ENCODE measurements at regions not wholly inside any gene's neighbourhood (a gene's known extent, or its start where the extent isn't known, plus 50 kb on each side); places are given as distances from the start of the nearest gene placed in this dataset.

- peak overlapping the region; percentile 96 for H2AFZ ChIP-seq (ENCODE audit: low read depth)
- no peaks in the 10 kb centered on the region for H4K20me1 ChIP-seq (ENCODE audit: insufficient read depth)
- H3K36me3 ChIP-seq (replicated peaks in 1 of 2; ENCODE audit: control insufficient read depth in 1 of 2, insufficient read depth in 2 of 2, low read length in 1 of 2): peaks cover 0 to under 1% of the 10 kb centered on the region in 2 experiments
- peaks cover 28% of the 10 kb centered on the region for H3K79me2 ChIP-seq (ENCODE audit: insufficient read depth)
- peak overlapping the region; percentile 87 for H3K4me2 ChIP-seq
- no peaks in the 10 kb centered on the region for H3K9me3 ChIP-seq
- no peaks in the 10 kb centered on the region for H3K9me2 ChIP-seq
- TF ChIP-seq, protein P1, sequence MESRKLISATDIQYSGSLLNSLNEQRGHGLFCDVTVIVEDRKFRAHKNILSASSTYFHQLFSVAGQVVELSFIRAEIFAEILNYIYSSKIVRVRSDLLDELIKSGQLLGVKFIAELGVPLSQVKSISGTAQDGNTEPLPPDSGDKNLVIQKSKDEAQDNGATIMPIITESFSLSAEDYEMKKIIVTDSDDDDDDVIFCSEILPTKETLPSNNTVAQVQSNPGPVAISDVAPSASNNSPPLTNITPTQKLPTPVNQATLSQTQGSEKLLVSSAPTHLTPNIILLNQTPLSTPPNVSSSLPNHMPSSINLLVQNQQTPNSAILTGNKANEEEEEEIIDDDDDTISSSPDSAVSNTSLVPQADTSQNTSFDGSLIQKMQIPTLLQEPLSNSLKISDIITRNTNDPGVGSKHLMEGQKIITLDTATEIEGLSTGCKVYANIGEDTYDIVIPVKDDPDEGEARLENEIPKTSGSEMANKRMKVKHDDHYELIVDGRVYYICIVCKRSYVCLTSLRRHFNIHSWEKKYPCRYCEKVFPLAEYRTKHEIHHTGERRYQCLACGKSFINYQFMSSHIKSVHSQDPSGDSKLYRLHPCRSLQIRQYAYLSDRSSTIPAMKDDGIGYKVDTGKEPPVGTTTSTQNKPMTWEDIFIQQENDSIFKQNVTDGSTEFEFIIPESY (IDR thresholded peaks at IDR 0.05; ENCODE audit: borderline replicate concordance, low read depth): peak; percentile 51; the same call in 1 of the 2 replicates
- TF ChIP-seq, protein P2, sequence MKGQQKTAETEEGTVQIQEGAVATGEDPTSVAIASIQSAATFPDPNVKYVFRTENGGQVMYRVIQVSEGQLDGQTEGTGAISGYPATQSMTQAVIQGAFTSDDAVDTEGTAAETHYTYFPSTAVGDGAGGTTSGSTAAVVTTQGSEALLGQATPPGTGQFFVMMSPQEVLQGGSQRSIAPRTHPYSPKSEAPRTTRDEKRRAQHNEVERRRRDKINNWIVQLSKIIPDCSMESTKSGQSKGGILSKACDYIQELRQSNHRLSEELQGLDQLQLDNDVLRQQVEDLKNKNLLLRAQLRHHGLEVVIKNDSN (IDR thresholded peaks at IDR 0.05; ENCODE audit: borderline replicate concordance, low read depth): peak; percentile 98
- peak; percentile 29; the same call in 1 of the 2 replicates for TF ChIP-seq POLR2AphosphoS5 (IDR thresholded peaks at IDR 0.05; ENCODE audit: low read depth, low read length)
- TF ChIP-seq CHD2 (IDR thresholded peaks at IDR 0.05; ENCODE audit: low read length, partially characterized antibody): peak; percentile 83
- TF ChIP-seq TEAD4 (IDR thresholded peaks at IDR 0.05; ENCODE audit: borderline replicate concordance, insufficient read depth): no peak
- TF ChIP-seq USF2 (IDR thresholded peaks at IDR 0.05; ENCODE audit: borderline replicate concordance, low read depth, low read length): peak; percentile 88
- peak; percentile 10; the same call in 1 of the 2 replicates for TF ChIP-seq PBX3 (IDR thresholded peaks at IDR 0.05)
- peak; percentile 79; the same call in 1 of the 2 replicates for TF ChIP-seq SIN3A (IDR thresholded peaks at IDR 0.05; ENCODE audit: borderline replicate concordance, low read depth, low read length)
- peak; percentile 97 for TF ChIP-seq MXI1 (IDR thresholded peaks at IDR 0.05; ENCODE audit: low read depth, low read length)
- TF ChIP-seq, protein P3, sequence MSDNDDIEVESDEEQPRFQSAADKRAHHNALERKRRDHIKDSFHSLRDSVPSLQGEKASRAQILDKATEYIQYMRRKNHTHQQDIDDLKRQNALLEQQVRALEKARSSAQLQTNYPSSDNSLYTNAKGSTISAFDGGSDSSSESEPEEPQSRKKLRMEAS (IDR thresholded peaks at IDR 0.05; ENCODE audit: low read depth): peak; percentile 83
- TF ChIP-seq, protein P4, sequence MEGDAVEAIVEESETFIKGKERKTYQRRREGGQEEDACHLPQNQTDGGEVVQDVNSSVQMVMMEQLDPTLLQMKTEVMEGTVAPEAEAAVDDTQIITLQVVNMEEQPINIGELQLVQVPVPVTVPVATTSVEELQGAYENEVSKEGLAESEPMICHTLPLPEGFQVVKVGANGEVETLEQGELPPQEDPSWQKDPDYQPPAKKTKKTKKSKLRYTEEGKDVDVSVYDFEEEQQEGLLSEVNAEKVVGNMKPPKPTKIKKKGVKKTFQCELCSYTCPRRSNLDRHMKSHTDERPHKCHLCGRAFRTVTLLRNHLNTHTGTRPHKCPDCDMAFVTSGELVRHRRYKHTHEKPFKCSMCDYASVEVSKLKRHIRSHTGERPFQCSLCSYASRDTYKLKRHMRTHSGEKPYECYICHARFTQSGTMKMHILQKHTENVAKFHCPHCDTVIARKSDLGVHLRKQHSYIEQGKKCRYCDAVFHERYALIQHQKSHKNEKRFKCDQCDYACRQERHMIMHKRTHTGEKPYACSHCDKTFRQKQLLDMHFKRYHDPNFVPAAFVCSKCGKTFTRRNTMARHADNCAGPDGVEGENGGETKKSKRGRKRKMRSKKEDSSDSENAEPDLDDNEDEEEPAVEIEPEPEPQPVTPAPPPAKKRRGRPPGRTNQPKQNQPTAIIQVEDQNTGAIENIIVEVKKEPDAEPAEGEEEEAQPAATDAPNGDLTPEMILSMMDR (IDR thresholded peaks at IDR 0.05): peak; percentile 82
- TF ChIP-seq RAD21 (IDR thresholded peaks at IDR 0.05; ENCODE audit: low read length): no peak
- TF ChIP-seq NFIC (IDR thresholded peaks at IDR 0.05; ENCODE audit: borderline replicate concordance): no peak
- POLR2A ChIA-PET: interaction anchor here (0.5 kb wide), 1 partner anchor 13 kb away, joined by 3 read pairs; no protein-coding TSS in a partner anchor
- CTCF ChIA-PET: interaction anchor here (1.2 to 3.9 kb wide), 10 partner anchors 9 to 190 kb away, joined by 3 to 25 read pairs (median 6); partner anchors contain the start of gene ZDHHC20
- H3K4me1 ChIP-seq (ENCODE audit: control insufficient read depth in 1 of 2, insufficient read depth in 2 of 2, low read depth in 1 of 2, low read length in 1 of 2): peaks cover 0 to 5% of the 10 kb centered on the region in 2 experiments; a peak in 3 of 4 replicates
- no peaks in the 10 kb centered on the region for H3K27me3 ChIP-seq (ENCODE audit: insufficient read depth)
- DNase-seq: peak; percentile 92
- H3K9ac ChIP-seq: peak overlapping the region; percentile 68
- peak overlapping the region; percentile 95 for H3K4me3 ChIP-seq (ENCODE audit: low read depth in 2 of 2, low read length in 1 of 2)
- 2% methylated on average over 13 of the region's 74 CpGs for WGBS (ENCODE audit: low lambda C conversion rate)
- H3K27ac ChIP-seq (ENCODE audit: low read depth in 2 of 2, low read length in 1 of 2): peak overlapping the region; percentile 22 to 68; a peak in 3 of 4 replicates
- peaks cover 6% of the 10 kb centered on the region for H3F3A ChIP-seq (replicated peaks; ENCODE audit: insufficient read depth)
Observed at GRCh38 chr13:21297914-21298831, 121.7 kb downstream of the MRPL57 start.

Measured in SK-N-SH (cell line).